Kidney epithelial cell (primary cell): ENCODE measurements at regions not wholly inside any gene's neighbourhood (a gene's known extent, or its start where the extent isn't known, plus 50 kb on each side); places are given as distances from the start of the nearest gene placed in this dataset.
"Not testable (repeated sequence)": the region's sequence is repeated elsewhere in the genome, so short reads cannot be mapped to it uniquely, and the experiment has no call there.

Experiments
- DNase-seq: peaks from one replicate; pipeline ENCODE4 v3.0.0-alpha.2; 2010; ENCODE audit warnings: low read depth
- H3K27me3 ChIP-seq: 2 replicates; pipeline ENCODE4 v1.6.0; 2011; ENCODE audit warnings: low read length; ENCODE audit not compliant: control insufficient read depth, insufficient read depth
- H3K36me3 ChIP-seq: 2 replicates; pipeline ENCODE4 v1.5.1; 2011; ENCODE audit warnings: low read length; ENCODE audit not compliant: control insufficient read depth, insufficient read depth
- H3K4me3 ChIP-seq: 2 replicates; pipeline ENCODE4 v1.5.1; 2011; ENCODE audit warnings: low read depth, mild to moderate bottlenecking, control low read depth, low read length
- TF ChIP-seq, protein P1 (sequence below): IDR thresholded peaks from 2 replicates; pipeline ENCODE4 v1.5.1; 2011; ENCODE audit warnings: mild to moderate bottlenecking, moderate library complexity, low read length, control low read depth, inconsistent platforms; ENCODE audit not compliant: insufficient read depth, poor library complexity, severe bottlenecking

DNA sequence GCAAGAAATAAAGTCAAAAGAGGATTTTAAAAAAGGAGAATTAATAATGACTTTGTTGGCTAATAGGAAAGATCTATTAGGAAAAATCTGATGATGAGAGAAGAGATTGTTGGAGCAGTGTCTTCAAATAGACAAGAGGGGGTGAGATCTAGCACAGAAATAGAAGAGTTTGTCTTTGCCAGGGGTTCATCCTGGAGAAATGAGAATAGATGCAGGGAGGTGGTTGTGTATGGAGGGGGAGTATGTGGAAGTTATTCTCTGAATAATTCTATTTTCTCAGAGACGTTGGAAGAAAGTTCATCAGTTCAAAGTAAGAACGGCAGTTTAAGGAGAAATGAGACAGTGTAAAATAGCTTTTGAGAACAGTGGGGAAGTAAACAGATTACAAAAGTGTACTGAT is 161.3 kb downstream of the TM2D1 start:
- no peak for DNase-seq
- TF ChIP-seq, protein P1, sequence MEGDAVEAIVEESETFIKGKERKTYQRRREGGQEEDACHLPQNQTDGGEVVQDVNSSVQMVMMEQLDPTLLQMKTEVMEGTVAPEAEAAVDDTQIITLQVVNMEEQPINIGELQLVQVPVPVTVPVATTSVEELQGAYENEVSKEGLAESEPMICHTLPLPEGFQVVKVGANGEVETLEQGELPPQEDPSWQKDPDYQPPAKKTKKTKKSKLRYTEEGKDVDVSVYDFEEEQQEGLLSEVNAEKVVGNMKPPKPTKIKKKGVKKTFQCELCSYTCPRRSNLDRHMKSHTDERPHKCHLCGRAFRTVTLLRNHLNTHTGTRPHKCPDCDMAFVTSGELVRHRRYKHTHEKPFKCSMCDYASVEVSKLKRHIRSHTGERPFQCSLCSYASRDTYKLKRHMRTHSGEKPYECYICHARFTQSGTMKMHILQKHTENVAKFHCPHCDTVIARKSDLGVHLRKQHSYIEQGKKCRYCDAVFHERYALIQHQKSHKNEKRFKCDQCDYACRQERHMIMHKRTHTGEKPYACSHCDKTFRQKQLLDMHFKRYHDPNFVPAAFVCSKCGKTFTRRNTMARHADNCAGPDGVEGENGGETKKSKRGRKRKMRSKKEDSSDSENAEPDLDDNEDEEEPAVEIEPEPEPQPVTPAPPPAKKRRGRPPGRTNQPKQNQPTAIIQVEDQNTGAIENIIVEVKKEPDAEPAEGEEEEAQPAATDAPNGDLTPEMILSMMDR, result no peak
- Histone ChIP-seq H3K4me3 (no peak overlapping the region), H3K27me3 (no peaks in the 10 kb centered on the region), H3K36me3 (no peaks in the 10 kb centered on the region)

DNA sequence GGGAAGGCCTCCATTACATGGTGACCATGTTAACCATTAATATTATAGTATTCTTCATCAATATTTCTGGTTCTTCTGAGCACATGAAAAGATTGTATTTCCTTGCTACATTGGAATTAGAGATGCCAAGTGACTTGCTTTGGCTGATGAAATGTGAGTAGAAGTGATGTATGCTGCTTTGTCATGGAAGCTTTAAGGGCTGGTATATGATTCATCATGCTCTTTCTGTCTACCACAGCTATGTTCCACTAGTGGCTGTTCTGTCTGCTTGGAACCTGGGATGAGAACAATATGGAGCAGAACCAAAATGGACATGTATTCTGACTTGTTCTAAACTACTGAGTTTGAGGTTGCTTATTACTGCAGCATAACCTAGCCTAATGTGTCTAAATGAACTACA is 163.3 kb downstream of the TM2D1 start:
- H3K36me3 ChIP-seq, result no peaks in the 10 kb centered on the region
- H3K27me3 ChIP-seq, result no peaks in the 10 kb centered on the region
- no peak for DNase-seq
- TF ChIP-seq, protein P1, result no peak
- no peak overlapping the region for H3K4me3 ChIP-seq

DNA sequence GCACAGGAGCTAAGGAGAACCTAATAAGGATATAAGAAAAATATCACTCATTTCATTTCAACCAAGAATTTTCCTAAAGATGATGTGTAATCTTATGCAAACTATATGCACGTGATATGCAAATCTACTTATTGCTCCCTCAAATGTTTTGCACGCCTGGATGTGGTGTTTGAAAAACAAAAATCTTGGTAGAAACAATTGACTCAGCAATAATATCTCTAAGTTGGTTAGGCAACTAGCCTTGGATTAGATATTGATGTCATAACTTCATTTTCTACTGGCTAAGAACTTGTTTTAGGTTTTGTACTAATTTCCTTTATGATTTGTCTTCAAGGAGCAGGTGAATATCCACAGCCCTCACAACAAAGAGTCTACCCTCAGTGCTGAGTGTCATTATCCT is 164.6 kb downstream of the TM2D1 start:
- no peaks in the 10 kb centered on the region for H3K36me3 ChIP-seq
- no peak for DNase-seq
- H3K27me3 ChIP-seq, result no peaks in the 10 kb centered on the region
- no peak overlapping the region for H3K4me3 ChIP-seq
- TF ChIP-seq, protein P1, result no peak

DNA sequence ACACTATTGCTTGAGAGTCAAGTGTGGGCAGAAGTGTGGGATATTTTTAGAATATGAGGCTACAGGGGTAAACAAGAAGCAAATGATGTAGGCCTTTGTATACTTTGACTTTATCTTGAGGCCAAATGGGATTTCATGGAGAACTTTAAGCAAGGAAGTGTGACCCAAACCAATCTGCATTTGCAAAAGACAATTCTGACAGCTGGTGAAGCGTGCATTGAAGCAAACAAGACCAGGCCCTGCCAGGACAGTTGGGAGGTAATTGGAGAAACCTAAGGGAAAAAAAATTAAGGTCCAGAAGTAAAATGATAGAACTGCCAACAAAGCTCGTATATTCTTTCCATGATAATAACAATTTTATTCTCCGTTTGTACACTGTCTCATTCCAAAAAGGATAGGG is 168.3 kb downstream of the TM2D1 start:
- TF ChIP-seq, protein P1, result no peak
- Histone ChIP-seq H3K36me3 (no peaks in the 10 kb centered on the region), H3K27me3 (no peaks in the 10 kb centered on the region), H3K4me3 (no peak overlapping the region)
- DNase-seq, result no peak

DNA sequence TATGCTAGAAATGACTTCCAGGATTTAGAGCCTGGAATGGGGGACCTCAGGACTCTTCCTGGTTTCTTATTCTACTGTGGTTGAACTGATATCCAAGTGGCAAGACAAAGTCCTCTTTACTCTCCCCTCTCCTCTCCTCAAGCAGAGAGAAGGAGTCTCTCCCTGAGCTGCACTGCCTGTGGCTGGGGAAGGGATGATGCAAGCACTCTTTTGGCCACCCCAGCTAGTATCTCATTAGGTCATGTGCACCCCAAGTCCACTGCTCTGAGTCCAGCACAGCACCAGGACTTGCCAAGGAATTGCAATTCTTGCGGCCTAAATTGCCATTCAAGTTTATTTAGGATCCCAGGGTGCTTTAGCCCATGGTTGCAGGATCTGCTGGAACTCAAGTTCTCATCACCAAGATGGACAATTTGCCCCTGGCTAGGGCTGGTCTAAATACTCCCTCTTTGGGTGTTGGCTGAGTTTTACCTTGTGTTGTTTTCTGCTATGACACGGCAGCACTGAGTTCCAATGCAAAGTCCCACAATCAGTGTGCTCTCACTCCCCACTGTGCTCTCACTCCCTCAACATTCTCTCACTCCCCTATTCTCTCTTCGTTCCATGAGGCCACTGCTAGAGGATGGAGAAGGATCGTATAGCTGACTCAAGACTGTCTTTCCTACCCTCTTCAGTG is 172.2 kb downstream of the TM2D1 start:
- TF ChIP-seq, protein P1, result no peak
- Histone ChIP-seq H3K4me3 (no peak overlapping the region), H3K36me3 (no peaks in the 10 kb centered on the region), H3K27me3 (no peaks in the 10 kb centered on the region)
- no peak for DNase-seq

DNA sequence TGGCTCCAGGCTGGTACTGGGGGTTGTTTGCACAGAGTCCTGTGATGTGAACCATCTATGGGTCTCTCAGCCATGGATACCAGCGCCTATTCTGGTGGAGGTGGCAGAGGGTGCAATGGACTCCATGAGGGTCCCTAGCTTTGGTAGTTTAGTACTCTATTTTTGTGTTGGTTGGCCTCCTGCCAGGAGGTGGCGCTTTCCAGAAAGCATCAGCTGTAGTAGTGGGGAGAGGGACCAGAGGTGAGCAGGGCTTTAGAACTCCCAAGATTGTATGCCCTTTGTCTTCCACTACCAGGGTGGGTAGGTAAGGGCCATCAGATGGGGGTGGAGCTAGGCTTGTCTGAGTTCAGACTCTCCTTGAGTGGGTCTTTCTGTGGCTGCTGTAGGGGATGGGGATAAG is 177.6 kb downstream of the TM2D1 start:
- DNase-seq, H3K4me3 ChIP-seq, H3K27me3 ChIP-seq, H3K36me3 ChIP-seq: not testable (repeated sequence)

DNA sequence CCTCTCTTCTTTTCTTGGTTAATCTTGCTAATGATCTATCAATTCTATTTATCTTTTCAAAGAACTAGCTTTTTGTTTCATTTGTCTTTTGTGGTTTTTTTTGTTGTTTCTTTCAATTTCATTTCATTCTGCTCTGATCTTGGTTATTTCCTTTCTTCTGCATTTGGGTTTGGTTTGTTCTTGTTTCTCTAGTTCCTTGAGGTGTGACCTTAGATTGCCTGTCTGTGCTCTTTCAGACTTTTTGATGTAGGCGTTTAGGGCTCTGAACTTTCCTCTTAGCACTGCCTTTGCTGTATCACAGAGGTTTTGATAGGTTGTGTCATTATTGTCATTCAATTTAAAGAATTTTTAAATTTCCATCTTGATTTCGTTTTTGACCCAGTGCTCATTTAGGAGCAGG is 180.1 kb downstream of the TM2D1 start:
- DNase-seq, H3K4me3 ChIP-seq, H3K36me3 ChIP-seq, H3K27me3 ChIP-seq: not testable (repeated sequence)

DNA sequence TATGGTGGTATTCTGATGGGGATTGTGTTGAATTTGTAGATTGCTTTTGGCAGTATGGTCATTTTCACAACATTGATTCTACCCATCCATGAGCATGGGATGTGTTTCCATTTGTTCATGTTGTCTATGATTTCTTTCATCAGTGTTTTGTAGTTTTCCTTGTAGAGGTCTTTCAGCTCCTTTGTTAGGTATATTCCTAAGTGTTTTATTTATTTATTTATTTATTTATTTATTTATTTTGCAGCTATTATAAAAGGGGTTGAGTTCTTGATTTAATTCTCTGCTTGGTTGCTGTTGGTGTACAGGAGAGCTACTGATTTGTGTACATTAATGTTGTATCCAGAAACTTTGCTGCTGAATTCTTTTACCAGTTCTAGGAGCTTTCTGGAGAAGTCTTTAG is 181.4 kb downstream of the TM2D1 start:
- DNase-seq, H3K4me3 ChIP-seq, H3K27me3 ChIP-seq, H3K36me3 ChIP-seq: not testable (repeated sequence)
